Endodermal cell (in vitro differentiated cells): ENCODE measurements at regions not wholly inside any gene's neighbourhood (a gene's known extent, or its start where the extent isn't known, plus 50 kb on each side); places are given as distances from the start of the nearest gene placed in this dataset.

Experiments
- DNase-seq: peaks from one replicate; pipeline ENCODE4 v3.0.0-alpha.2; 2017
- H3K27ac ChIP-seq: 2 replicates; pipeline ENCODE4 v1.5.1; 2013; ENCODE audit warnings: mild to moderate bottlenecking, low read depth, low read length, moderate library complexity
- H3K27me3 ChIP-seq: 2 replicates; pipeline ENCODE4 v1.6.1; 2013; ENCODE audit warnings: mild to moderate bottlenecking, low read length, moderate library complexity; ENCODE audit not compliant: insufficient read depth, control insufficient read depth, poor library complexity, severe bottlenecking
- H3K36me3 ChIP-seq: 2 replicates; pipeline ENCODE4 v1.7.0; 2013; ENCODE audit warnings: mild to moderate bottlenecking, low read length, moderate library complexity; ENCODE audit not compliant: control insufficient read depth, insufficient read depth
- H3K4me1 ChIP-seq: one replicate; pipeline ENCODE4 v1.7.0; 2013; ENCODE audit warnings: low read length; ENCODE audit not compliant: control insufficient read depth, insufficient read depth
- H3K4me3 ChIP-seq: 2 replicates; pipeline ENCODE4 v1.5.1; 2013; ENCODE audit warnings: mild to moderate bottlenecking, low read length, moderate library complexity
- H3K9ac ChIP-seq: 2 replicates; pipeline ENCODE4 v1.6.1; 2013; ENCODE audit warnings: mild to moderate bottlenecking, low read length, moderate library complexity; ENCODE audit not compliant: poor library complexity, severe bottlenecking; ENCODE audit errors: extremely low read depth
- H3K9me3 ChIP-seq: 2 replicates; pipeline ENCODE4 v1.6.1; 2013; ENCODE audit warnings: mild to moderate bottlenecking, low read length, moderate library complexity; ENCODE audit not compliant: control insufficient read depth
- H3K27ac Mint-ChIP-seq: 2 replicates; pipeline ENCODE4 v1.8.0; 2020; ENCODE audit warnings: mixed read lengths
- H3K27me3 Mint-ChIP-seq: 2 replicates; pipeline ENCODE4 v1.8.0; 2021; ENCODE audit warnings: mild to moderate bottlenecking, mixed read lengths; ENCODE audit not compliant: insufficient read depth
- H3K36me3 Mint-ChIP-seq: 2 replicates; pipeline ENCODE4 v1.8.0; 2020; ENCODE audit warnings: low read depth, mixed read lengths
- H3K4me1 Mint-ChIP-seq: 2 replicates; pipeline ENCODE4 v1.8.0; 2020; ENCODE audit warnings: mixed read lengths
- H3K4me3 Mint-ChIP-seq: 2 replicates; pipeline ENCODE4 v1.8.0; 2020; ENCODE audit warnings: mild to moderate bottlenecking, moderate library complexity, mixed read lengths
- H3K9me3 Mint-ChIP-seq: 2 replicates; pipeline ENCODE4 v1.8.0; 2020; ENCODE audit warnings: mild to moderate bottlenecking, mixed read lengths
- CTCF ChIP-seq: fragments of 200-600 bp; sonication (generic); conservative IDR thresholded peaks from 2 replicates; pipeline ENCODE4 v1.5.0; 2021; ENCODE audit warnings: antibody characterized with exemption, mild to moderate bottlenecking
- WGBS, 2 experiments: methylation state at CpG; one replicate each; pipeline versions ENCODE4 v1.1.5 to v1.1.7; 2013; ENCODE audit warnings: missing lambda C conversion rate in 2 of 2, mixed read lengths in 1 of 2; ENCODE audit not compliant: insufficient coverage in 1 of 2, insufficient read length in 1 of 2; 5-methylcytosine and 5-hydroxymethylcytosine counted together

DNA sequence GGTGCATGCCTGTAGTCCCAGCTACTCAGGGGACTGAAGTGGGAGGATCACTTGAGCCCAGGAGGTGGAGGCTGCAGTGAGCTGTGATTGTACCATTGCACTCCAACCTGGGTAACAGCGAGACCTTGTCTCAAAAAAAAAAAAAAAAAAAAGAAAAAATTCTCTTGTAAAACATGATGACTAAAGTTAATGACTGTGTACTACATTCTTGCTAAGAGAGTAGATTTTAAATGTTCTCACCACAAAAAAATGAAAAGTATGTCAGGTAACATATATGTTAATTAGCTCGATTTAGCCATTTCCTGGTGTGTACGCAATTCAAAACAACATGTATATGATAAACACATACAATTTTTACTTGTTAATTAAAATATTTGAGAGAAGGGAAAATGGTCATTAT lies 480.7 kb upstream of the RGS6 start:
- Mint-ChIP-seq H3K9me3 (peaks cover 9% of the 10 kb centered on the region), H3K27ac (no peak overlapping the region), H3K27me3 (no peaks in the 10 kb centered on the region), H3K36me3 (no peaks in the 10 kb centered on the region), H3K4me1 (peaks cover 11% of the 10 kb centered on the region), H3K4me3 (no peak overlapping the region)
- Histone ChIP-seq H3K9ac (no peak overlapping the region), H3K9me3 (no peaks in the 10 kb centered on the region), H3K4me3 (no peak overlapping the region), H3K4me1 (no peaks in the 10 kb centered on the region), H3K27me3 (no peaks in the 10 kb centered on the region), H3K36me3 (no peaks in the 10 kb centered on the region), H3K27ac (no peak overlapping the region)
- no CpG with 5 or more reads among the region's 3 CpGs for WGBS, 2 experiments
- DNase-seq = no peak
- no peak for TF ChIP-seq CTCF

DNA sequence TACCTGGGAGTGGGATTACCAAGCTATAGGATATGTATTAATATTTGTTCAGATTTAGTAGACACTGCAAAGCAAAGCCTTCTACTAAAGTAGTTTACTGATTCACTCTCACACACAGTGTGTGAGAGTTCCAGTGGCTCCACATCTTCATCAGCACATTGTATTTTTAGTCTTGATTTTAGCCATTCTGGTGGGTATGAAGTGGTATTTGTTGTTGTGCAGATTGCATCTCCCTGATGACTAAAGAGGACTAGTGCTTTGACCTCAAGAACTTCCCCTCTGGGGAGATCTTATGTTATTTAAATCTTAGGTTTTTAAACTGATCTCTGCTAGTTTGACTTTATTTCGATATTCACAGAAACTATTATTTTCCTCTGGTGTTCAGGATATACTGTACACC lies 479.7 kb upstream of the RGS6 start:
- Mint-ChIP-seq H3K9me3 (peaks cover 9% of the 10 kb centered on the region), H3K27me3 (no peaks in the 10 kb centered on the region), H3K4me3 (no peak overlapping the region), H3K36me3 (no peaks in the 10 kb centered on the region), H3K4me1 (peaks cover 11% of the 10 kb centered on the region), H3K27ac (no peak overlapping the region)
- Histone ChIP-seq H3K9ac (no peak overlapping the region), H3K36me3 (no peaks in the 10 kb centered on the region), H3K27ac (no peak overlapping the region), H3K4me3 (no peak overlapping the region), H3K4me1 (no peaks in the 10 kb centered on the region), H3K9me3 (no peaks in the 10 kb centered on the region), H3K27me3 (no peaks in the 10 kb centered on the region)
- WGBS, 2 experiments = 90% methylated on average over 1 of the region's 1 CpG; no CpG with 5 or more reads in 1 of the 2 experiments
- no peak for DNase-seq
- TF ChIP-seq CTCF = no peak

GRCh38 chr14:71452987-71453386 lies 479.2 kb upstream of the RGS6 start:
- H3K27me3 Mint-ChIP-seq = no peaks in the 10 kb centered on the region
- WGBS, 2 experiments = 85 to 98% methylated on average over 3 of the region's 3 CpGs

More at GRCh38 chr14:71452987-71453386, 479.2 kb upstream of the RGS6 start:
- Histone ChIP-seq H3K36me3 (no peaks in the 10 kb centered on the region), H3K4me1 (no peaks in the 10 kb centered on the region), H3K27ac (no peak overlapping the region), H3K9me3 (no peaks in the 10 kb centered on the region), H3K27me3 (no peaks in the 10 kb centered on the region), H3K9ac (no peak overlapping the region), H3K4me3 (no peak overlapping the region)
- Mint-ChIP-seq H3K27ac (no peak overlapping the region), H3K4me1 (peaks cover 11% of the 10 kb centered on the region), H3K36me3 (peaks cover 1% of the 10 kb centered on the region), H3K4me3 (no peak overlapping the region), H3K9me3 (peaks cover 9% of the 10 kb centered on the region)
- DNase-seq = no peak
- TF ChIP-seq CTCF = no peak
